ENCODE measurements at regions not wholly inside any gene's neighbourhood (a gene's known extent, or its start where the extent isn't known, plus 50 kb on each side); places are given as distances from the start of the nearest gene placed in this dataset.
A peak's percentile ranks its signal among the peaks of the same experiment; 100 is the strongest.
"Not testable (repeated sequence)": the region's sequence is repeated elsewhere in the genome, so short reads cannot be mapped to it uniquely, and the experiment has no call there.

DNA sequence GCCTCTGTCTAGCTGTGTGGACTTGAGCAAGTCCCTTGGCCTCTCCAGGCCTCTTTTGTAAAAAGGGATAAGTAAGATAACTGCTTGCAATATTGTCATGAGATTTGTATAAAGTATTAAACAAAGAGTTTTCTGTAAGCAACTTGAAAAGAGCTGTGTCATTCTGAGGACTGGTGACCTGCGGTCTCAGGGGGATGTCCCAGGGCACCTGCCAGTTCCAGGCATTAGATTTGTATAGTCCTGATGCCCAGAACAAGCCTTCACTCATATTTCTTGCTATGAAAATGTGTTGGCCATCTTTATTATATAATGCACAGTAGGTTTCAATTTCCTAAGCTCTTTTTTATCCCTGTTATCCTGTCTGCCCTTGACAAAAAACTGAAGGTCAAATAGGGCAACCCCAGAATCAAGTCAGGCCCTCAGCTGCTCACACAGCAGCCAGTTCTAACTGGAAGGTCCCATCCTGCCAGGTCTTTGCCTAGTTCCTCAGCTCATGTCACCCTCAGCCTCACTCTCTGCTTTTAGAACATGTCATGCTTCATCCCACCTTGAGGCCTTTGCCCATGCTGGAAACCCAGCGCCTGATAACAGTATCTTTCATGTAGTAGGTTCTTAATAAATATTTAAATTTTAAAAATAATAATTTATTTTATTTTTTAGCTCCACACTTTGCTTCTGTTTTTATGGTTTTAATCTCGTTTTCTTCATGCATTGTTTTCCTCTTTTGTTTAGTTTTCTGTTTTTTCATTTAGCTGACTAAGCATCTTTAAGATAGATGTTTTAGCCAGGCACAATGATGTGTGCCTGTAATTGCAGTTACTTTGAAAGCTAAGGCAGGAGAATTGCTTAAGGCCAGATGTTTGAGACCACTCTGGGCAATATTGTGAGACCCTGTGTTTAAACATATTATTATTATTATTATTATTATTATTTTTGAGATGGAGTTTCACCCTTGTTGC is 87.5 kb upstream of the ZNF92 start:
- H3K9me3 ChIP-seq: no peaks in the 10 kb centered on the region
- intact Hi-C loops (cut with DNase I; ENCODE audit: low total_unique reads): no loop called here
- H3K4me3 ChIP-seq: no peak overlapping the region
- no peaks in the 10 kb centered on the region for H3K4me1 ChIP-seq
- H3K36me3 ChIP-seq: no peaks in the 10 kb centered on the region
- no peak overlapping the region for H3K27ac ChIP-seq
- no peaks in the 10 kb centered on the region for H3K27me3 ChIP-seq
- TF ChIP-seq POLR2AphosphoS5 (IDR thresholded peaks at IDR 0.05) (no peak), POLR2A (IDR thresholded peaks at IDR 0.05) (no peak)
- TF ChIP-seq, protein P1, sequence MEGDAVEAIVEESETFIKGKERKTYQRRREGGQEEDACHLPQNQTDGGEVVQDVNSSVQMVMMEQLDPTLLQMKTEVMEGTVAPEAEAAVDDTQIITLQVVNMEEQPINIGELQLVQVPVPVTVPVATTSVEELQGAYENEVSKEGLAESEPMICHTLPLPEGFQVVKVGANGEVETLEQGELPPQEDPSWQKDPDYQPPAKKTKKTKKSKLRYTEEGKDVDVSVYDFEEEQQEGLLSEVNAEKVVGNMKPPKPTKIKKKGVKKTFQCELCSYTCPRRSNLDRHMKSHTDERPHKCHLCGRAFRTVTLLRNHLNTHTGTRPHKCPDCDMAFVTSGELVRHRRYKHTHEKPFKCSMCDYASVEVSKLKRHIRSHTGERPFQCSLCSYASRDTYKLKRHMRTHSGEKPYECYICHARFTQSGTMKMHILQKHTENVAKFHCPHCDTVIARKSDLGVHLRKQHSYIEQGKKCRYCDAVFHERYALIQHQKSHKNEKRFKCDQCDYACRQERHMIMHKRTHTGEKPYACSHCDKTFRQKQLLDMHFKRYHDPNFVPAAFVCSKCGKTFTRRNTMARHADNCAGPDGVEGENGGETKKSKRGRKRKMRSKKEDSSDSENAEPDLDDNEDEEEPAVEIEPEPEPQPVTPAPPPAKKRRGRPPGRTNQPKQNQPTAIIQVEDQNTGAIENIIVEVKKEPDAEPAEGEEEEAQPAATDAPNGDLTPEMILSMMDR (IDR thresholded peaks at IDR 0.05): no peak
- no peak for DNase-seq (ENCODE audit: low spot score in 2 of 2)

DNA sequence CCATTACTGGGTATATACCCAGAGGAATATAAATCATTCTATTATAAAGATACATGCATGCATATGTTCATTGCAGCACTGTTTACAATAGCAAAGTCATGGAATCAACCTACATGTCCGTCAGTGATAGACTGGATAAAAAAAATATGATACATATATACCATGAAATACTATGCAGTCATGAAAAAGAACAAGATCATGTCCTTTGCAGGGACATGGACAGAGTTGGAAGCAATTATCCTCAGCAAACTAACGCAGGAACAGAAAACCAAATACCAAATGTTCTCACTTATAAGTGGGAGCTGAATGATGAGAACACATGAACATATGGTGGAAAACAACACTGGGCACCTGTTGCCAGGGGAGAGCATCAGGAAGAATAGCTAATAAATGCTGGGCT is 88.4 kb upstream of the ZNF92 start:
- H3K27me3 ChIP-seq; H3K4me1 ChIP-seq; H3K4me3 ChIP-seq; H3K27ac ChIP-seq; H3K36me3 ChIP-seq; intact Hi-C loops (cut with DNase I; ENCODE audit: low total_unique reads); H3K9me3 ChIP-seq; DNase-seq (ENCODE audit: low spot score in 2 of 2): not testable (repeated sequence)

DNA sequence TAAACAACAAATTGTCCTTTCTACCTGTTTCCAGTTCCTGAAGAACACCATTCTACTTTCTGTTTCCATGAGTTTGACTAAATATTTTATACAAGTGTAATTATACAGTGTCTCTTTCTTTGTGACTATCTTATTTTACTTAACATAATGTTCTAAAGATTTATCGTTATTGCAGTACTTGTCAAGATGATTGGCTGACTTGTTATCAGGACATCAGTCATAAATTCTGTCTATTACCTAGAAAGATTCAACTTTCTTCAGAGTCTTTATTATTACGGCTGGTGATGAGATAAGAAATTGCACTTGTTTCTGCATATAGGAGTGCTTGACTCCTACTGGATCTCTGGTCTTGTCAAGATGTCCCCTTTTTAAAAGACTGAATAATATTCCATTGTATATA is 93.9 kb upstream of the ZNF92 start:
- Histone ChIP-seq H3K36me3 (no peaks in the 10 kb centered on the region), H3K9me3 (peaks cover 6 to 8% of the 10 kb centered on the region in 2 donors), H3K4me1 (no peaks in the 10 kb centered on the region), H3K4me3 (no peak overlapping the region), H3K27me3 (no peaks in the 10 kb centered on the region), H3K27ac (no peak overlapping the region)
- no peak for DNase-seq (ENCODE audit: low spot score in 2 of 2)
- intact Hi-C loops (cut with DNase I; ENCODE audit: low total_unique reads): no loop called here
- no peak for TF ChIP-seq POLR2A (IDR thresholded peaks at IDR 0.05)

DNA sequence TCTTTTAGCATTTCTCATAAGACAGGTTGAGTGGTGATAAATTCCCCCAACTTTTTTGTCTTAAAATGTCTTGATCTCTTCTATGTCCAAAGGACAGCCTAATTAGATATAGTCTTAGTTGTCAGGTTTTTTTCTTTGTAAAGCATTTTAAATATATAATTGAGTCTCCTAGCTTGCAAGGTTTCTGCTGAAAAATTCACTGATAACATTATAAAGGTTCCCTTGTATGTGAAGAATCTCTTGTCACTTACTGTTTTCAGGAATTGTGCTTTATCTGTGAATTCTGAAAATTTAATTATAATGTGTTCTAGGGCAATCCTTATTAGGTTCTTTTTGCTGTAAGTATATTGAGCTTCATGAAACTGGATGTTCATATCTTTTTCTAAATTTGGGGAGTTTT is 96.8 kb upstream of the ZNF92 start:
- DNase-seq (ENCODE audit: low spot score in 2 of 2): no peak
- intact Hi-C loops (cut with DNase I; ENCODE audit: low total_unique reads): no loop called here
- peaks cover 0 to 7% of the 10 kb centered on the region in 2 donors for H3K27me3 ChIP-seq
- H3K36me3 ChIP-seq: no peaks in the 10 kb centered on the region
- H3K27ac ChIP-seq: no peak overlapping the region
- no peak for TF ChIP-seq POLR2AphosphoS5 (IDR thresholded peaks at IDR 0.05)
- no peak for TF ChIP-seq POLR2A (IDR thresholded peaks at IDR 0.05)
- TF ChIP-seq, protein P1 (IDR thresholded peaks at IDR 0.05): no peak
- H3K4me3 ChIP-seq: no peak overlapping the region
- H3K9me3 ChIP-seq: peaks cover 6 to 13% of the 10 kb centered on the region in 2 donors
- H3K4me1 ChIP-seq: no peaks in the 10 kb centered on the region

DNA sequence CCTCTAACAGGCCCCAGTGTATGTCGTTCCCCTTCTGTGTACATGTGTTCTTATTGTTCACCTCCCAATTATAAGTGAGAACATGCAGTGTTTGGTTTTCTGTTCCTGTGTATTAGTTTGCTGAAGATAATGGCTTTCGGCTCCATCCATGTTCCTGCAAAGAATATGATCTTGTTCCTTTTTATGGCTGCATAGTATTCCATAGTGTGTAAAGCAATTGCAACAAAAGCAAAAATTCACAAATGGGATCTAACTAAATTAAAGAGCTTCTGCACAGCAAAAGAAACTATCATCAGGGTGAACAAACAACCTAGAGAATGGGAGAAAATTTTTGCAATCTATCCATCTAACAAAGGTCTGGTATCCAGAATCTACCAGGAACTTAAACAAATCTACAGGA is 102.2 kb upstream of the ZNF92 start:
- H3K9me3 ChIP-seq; DNase-seq (ENCODE audit: low spot score in 2 of 2); intact Hi-C loops (cut with DNase I; ENCODE audit: low total_unique reads); H3K27ac ChIP-seq; H3K4me3 ChIP-seq; H3K36me3 ChIP-seq: not testable (repeated sequence)
- Histone ChIP-seq H3K4me1 (peaks cover 0 to 10% of the 10 kb centered on the region in 2 donors), H3K27me3 (peaks cover 0 to 32% of the 10 kb centered on the region in 2 donors)

DNA sequence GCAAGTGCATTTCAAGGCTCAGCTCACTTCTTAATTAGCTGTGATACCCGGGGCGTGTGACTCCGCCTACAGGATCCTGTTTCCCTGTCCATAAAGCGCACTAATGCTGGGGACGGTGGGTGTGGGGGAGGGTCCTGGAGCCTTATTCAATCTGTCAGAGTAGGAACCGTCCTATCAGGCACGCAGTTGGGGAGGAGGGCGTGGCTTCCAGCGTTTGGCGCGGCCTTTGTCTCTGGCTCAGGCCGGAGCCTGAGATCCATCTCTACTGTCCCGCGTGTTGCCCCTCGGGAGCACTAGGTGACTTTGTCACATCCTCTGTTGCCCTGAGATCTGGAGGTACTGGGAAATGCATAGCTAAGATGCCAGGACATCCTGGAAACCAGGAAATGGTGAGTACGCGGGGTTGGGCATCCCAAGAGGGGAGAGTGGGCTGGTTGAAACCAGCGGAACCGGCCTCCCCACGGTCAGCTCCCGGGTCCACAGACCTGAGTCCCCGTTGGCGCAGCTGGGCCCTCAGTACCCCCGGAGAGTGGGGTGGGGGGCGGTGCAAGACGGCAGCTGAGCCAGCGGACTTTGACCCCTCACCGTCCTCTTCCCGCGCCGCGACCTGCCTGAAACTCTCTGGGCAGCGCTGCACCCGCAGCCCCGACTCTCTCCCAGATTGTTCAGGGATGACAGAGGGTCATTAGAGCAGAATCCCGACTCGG is 104.4 kb upstream of the ZNF92 start:
- Histone ChIP-seq H3K27ac (no peak overlapping the region), H3K4me1 (peaks cover 0 to 10% of the 10 kb centered on the region in 2 donors), H3K4me3 (peak overlapping the region; percentile 20 to 65 (median 41)), H3K9me3 (peaks cover 0 to under 1% of the 10 kb centered on the region in 2 donors), H3K27me3 (peaks cover 0 to 32% of the 10 kb centered on the region in 2 donors), H3K36me3 (no peaks in the 10 kb centered on the region)
- intact Hi-C loops (cut with DNase I; ENCODE audit: low total_unique reads): no loop called here
- TF ChIP-seq, protein P1 (IDR thresholded peaks at IDR 0.05): no peak
- no peak for TF ChIP-seq POLR2AphosphoS5 (IDR thresholded peaks at IDR 0.05)
- TF ChIP-seq POLR2A (IDR thresholded peaks at IDR 0.05): no peak
- DNase-seq (ENCODE audit: low spot score in 2 of 2): no peak

Measured in breast epithelium (tissue), 4 donors.